Mammary epithelial cell (primary cell): ENCODE measurements at regions not wholly inside any gene's neighbourhood (a gene's known extent, or its start where the extent isn't known, plus 50 kb on each side); places are given as distances from the start of the nearest gene placed in this dataset.

Source experiments
- EZH2 ChIP-seq: IDR thresholded peaks from 2 replicates; pipeline ENCODE4 v1.6.1; 2012; ENCODE audit warnings: low read length, inconsistent platforms, borderline replicate concordance
- TF ChIP-seq, protein P1 (sequence below), 2 donors: IDR thresholded peaks in 1 of 2; conservative IDR thresholded peaks in 1 of 2; 2 replicates each; pipeline ENCODE4 v1.5.1; 2011 to 2012; ENCODE audit warnings: inconsistent platforms in 2 of 2, low read length in 2 of 2, mild to moderate bottlenecking in 2 of 2, control low read depth in 1 of 2, low read depth in 1 of 2; ENCODE audit not compliant: insufficient read depth in 1 of 2; ENCODE audit errors: extremely low read depth in 1 of 2

DNA sequence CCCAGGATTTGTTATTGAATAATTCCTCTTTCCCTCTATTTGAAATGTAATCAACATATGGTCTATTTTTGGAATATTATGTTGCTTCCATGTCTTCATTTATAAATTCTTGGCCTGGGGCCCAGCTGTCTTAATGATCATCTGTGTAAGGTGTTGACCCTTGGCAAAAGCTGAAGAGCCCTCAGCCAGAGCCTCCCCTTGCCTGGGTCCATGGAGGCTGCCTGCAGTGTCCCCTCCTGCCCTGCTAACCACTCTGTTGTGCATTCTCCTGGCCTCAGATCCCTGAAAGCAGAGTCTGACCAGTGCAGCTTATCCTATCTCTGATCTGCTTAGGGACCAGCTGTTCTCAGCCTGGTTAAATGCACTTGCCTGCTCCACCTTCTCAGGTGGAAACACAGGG is 226.1 kb upstream of the APCDD1 start:
- TF ChIP-seq, protein P1, sequence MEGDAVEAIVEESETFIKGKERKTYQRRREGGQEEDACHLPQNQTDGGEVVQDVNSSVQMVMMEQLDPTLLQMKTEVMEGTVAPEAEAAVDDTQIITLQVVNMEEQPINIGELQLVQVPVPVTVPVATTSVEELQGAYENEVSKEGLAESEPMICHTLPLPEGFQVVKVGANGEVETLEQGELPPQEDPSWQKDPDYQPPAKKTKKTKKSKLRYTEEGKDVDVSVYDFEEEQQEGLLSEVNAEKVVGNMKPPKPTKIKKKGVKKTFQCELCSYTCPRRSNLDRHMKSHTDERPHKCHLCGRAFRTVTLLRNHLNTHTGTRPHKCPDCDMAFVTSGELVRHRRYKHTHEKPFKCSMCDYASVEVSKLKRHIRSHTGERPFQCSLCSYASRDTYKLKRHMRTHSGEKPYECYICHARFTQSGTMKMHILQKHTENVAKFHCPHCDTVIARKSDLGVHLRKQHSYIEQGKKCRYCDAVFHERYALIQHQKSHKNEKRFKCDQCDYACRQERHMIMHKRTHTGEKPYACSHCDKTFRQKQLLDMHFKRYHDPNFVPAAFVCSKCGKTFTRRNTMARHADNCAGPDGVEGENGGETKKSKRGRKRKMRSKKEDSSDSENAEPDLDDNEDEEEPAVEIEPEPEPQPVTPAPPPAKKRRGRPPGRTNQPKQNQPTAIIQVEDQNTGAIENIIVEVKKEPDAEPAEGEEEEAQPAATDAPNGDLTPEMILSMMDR (conservative IDR thresholded peaks at IDR 0.05 in 1 of 2, IDR thresholded peaks at IDR 0.05 in 1 of 2; ENCODE audit: extremely low read depth in 1 of 2, insufficient read depth in 1 of 2, low read depth in 1 of 2, low read length in 2 of 2), result no peak
- no peak for TF ChIP-seq EZH2
